Upper lobe of left lung (tissue), 6 donors: ENCODE measurements at regions not wholly inside any gene's neighbourhood (a gene's known extent, or its start where the extent isn't known, plus 50 kb on each side); places are given as distances from the start of the nearest gene placed in this dataset.

Experiments used
- ATAC-seq, 2 donors: fragments of 200-7000 bp; cut with Tn5 transposase; one replicate each; pipeline ENCODE4 v1.9.1; 2022; ENCODE audit warnings: mild to moderate bottlenecking in 2 of 2, moderate library complexity in 2 of 2; ENCODE audit not compliant: low FRiP score in 2 of 2
- DNase-seq, 2 donors: peaks; one replicate each; pipeline ENCODE4 v3.0.0-alpha.2; 2019 to 2020
- H3K27ac ChIP-seq, 4 donors: fragments of 200-600 bp; sonication (generic); one replicate each; pipeline ENCODE4 v1.5.1; 2016 to 2019
- H3K27me3 ChIP-seq, 4 donors: fragments of 200-600 bp; sonication (generic); one replicate each; pipeline ENCODE4 v1.5.1; 2017 to 2019
- H3K36me3 ChIP-seq, 4 donors: fragments of 200-600 bp; sonication (generic); one replicate each; pipeline ENCODE4 v1.5.1; 2016 to 2019
- H3K4me1 ChIP-seq, 4 donors: fragments of 200-600 bp; sonication (generic); one replicate each; pipeline ENCODE4 v1.5.1; 2018 to 2019
- H3K4me3 ChIP-seq, 4 donors: fragments of 200-600 bp; sonication (generic); one replicate each; pipeline ENCODE4 v1.5.1; 2017 to 2019; ENCODE audit warnings: mild to moderate bottlenecking in 2 of 4, moderate library complexity in 1 of 4
- H3K9me3 ChIP-seq, 4 donors: fragments of 200-600 bp; sonication (generic); one replicate each; pipeline ENCODE4 v1.5.1; 2018 to 2019
- CTCF ChIP-seq, 6 experiments: fragments of 450-650 bp in 4 of 6; fragments of 200-600 bp in 2 of 6; sonication (generic) in 2 of 6; IDR thresholded peaks; one replicate each; pipeline ENCODE4 v1.5.1; 2016 to 2019; ENCODE audit warnings: antibody characterized with exemption in 6 of 6
- EP300 ChIP-seq, 4 donors: sonication (generic); formaldehyde crosslinking; IDR thresholded peaks; one replicate each; pipeline ENCODE4 v1.5.1; 2017; ENCODE audit warnings: antibody characterized with exemption in 4 of 4, control low read depth in 2 of 4
- POLR2A ChIP-seq, 4 donors: fragments of 450-650 bp; IDR thresholded peaks; one replicate each; pipeline ENCODE4 v1.5.1; 2016 to 2017; ENCODE audit warnings: antibody characterized with exemption in 4 of 4, mild to moderate bottlenecking in 2 of 4
- POLR2AphosphoS5 ChIP-seq, 2 donors: sonication (generic); formaldehyde crosslinking; IDR thresholded peaks; one replicate each; pipeline ENCODE4 v1.5.1; 2017; ENCODE audit warnings: antibody characterized with exemption in 2 of 2
- WGBS, 2 donors: methylation state at CpG; one replicate each; pipeline ENCODE4 v1.1.5; 2017 to 2018; 5-methylcytosine and 5-hydroxymethylcytosine counted together
- donor health status: DM: no; HTN: no; CAD: no; lungs with moderate emphysema.
- donor health status: DM: no; HTN: yes; CAD: no; lungs with severe emphysema.

DNA sequence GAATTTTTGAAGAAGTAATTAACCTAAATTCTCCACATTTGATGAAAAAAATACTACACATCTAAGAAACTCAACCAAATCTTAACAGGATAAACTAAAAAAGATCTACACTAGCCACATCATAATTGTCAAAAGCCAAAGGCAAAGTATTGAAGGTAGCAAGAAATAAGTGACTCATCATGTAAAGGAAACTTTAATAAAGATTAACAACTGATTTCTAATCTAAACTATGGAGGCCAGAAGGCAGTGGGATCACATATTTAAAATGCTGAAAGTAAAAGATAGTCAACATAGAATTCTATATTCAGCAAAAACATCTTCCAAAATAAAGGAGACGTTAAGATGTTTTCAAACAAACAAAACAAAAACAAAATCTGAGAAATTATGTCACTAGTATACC lies 2002.9 kb downstream of the MAT2B start:
- no peak overlapping the region for H3K27ac ChIP-seq
- no peaks in the 10 kb centered on the region for H3K27me3 ChIP-seq
- H3K4me3 ChIP-seq = no peak overlapping the region
- no peak for DNase-seq
- no peak for TF ChIP-seq POLR2A (IDR thresholded peaks at IDR 0.05)
- TF ChIP-seq EP300 (IDR thresholded peaks at IDR 0.05) = no peak
- no peaks in the 10 kb centered on the region for H3K36me3 ChIP-seq
- H3K4me1 ChIP-seq = no peaks in the 10 kb centered on the region
- 92 to 94% methylated on average over 1 of the region's 1 CpG for WGBS, 2 donors
- no peak for ATAC-seq
- peaks cover 0 to 6% (median 2%) of the 10 kb centered on the region in 4 donors for H3K9me3 ChIP-seq

DNA sequence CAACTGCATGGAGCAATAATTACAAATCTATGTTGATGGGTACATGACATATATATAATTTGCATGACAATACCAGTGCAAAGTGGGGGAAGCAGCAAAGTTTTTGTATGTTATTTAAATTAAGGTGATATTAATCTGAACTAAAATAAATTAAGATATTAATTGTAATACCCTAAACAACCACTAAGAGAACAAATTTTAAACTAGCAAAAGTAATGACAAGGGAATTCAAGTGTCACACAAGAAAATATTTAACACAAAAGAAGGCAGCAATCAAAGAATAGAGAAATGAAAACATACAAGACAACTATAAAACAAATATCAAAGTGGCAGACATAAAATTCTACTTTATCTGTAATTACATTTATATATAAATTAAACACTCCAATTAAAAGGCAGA lies 2003.4 kb downstream of the MAT2B start:
- Histone ChIP-seq H3K27me3 (no peaks in the 10 kb centered on the region), H3K4me1 (no peaks in the 10 kb centered on the region), H3K36me3 (no peaks in the 10 kb centered on the region), H3K4me3 (no peak overlapping the region), H3K27ac (no peak overlapping the region), H3K9me3 (peaks cover 0 to 6% (median 2%) of the 10 kb centered on the region in 4 donors)
- no peak for DNase-seq
- ATAC-seq = no peak
- TF ChIP-seq CTCF (IDR thresholded peaks at IDR 0.05) = no peak
- no peak for TF ChIP-seq POLR2A (IDR thresholded peaks at IDR 0.05)
- TF ChIP-seq EP300 (IDR thresholded peaks at IDR 0.05) = no peak
- TF ChIP-seq POLR2AphosphoS5 (IDR thresholded peaks at IDR 0.05) = no peak

DNA sequence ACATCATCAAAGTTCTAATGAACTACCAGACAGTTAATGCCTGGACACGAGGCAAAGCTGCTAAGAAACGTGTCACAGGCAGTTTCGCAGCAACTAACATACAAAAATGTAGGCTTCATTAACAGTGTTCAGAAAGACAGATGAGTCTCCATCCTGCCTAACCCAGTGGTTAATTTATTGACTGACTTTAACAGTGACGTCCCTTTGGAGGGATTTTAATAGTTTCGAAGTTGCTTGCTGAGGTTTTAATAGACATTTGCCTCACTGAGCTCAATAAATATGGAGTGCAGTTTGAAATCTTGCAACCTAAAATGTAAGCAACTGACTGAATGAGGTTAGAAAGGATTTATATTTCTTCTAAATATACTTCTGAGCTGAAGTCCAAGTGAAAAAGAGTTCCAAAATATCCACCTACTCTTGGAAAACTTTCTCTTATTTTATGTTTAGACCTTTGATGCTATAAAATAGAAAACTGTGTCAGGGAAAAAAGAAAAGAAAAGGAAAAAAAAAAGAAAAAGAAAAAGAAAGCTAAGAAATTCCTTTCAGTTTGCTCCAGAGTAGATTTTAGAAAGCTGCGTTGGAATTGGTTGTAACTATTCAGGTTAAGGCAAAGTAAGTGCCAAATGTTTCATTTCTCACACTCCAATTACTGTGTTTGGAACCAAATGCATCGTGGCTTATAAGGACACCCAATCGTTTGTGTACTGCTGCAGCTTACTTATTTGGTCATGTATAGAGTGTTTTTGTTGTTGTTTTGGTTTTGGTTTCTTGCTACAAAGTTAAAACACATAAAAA lies 2016.6 kb downstream of the MAT2B start:
- 65% methylated on average over 8 of the region's 8 CpGs for whole genome bisulfite sequencing, 2 donors
- TF ChIP-seq CTCF (IDR thresholded peaks at IDR 0.05) (no peak), POLR2A (IDR thresholded peaks at IDR 0.05) (no peak)
- Histone ChIP-seq H3K27me3 (no peaks in the 10 kb centered on the region), H3K4me3 (no peak overlapping the region), H3K36me3 (no peaks in the 10 kb centered on the region), H3K9me3 (no peaks in the 10 kb centered on the region), H3K27ac (no peak overlapping the region), H3K4me1 (no peaks in the 10 kb centered on the region)
- DNase-seq = no peak
- ATAC-seq = no peak

DNA sequence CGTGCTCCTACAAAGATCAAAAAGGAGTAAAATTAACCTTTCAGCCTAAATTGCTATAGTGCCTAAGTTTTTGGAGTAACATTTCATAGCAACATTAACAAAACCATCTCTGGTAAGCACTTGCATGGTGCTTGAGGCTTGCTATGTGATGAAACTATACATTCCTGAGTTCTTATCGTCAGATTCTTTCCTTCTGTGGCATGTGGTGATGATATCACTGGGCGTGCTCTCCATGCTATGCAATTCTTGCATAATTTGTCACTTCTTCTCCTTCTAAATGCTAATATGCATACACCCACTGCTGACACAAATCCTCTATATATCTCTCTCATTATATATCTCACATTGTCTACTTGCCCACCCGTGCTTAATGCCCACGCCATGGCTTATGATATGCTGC lies 2019.9 kb downstream of the MAT2B start:
- Histone ChIP-seq H3K36me3 (no peaks in the 10 kb centered on the region), H3K4me3 (no peak overlapping the region), H3K27ac (no peak overlapping the region), H3K4me1 (no peaks in the 10 kb centered on the region), H3K9me3 (peaks cover 0 to 8% (median 3%) of the 10 kb centered on the region in 4 donors), H3K27me3 (no peaks in the 10 kb centered on the region)
- no peak for DNase-seq
- no peak for ATAC-seq
- TF ChIP-seq POLR2AphosphoS5 (IDR thresholded peaks at IDR 0.05) (no peak), CTCF (IDR thresholded peaks at IDR 0.05) (no peak), EP300 (IDR thresholded peaks at IDR 0.05) (no peak), POLR2A (IDR thresholded peaks at IDR 0.05) (no peak)
- 65 to 67% methylated on average over 5 of the region's 5 CpGs for WGBS, 2 donors

DNA sequence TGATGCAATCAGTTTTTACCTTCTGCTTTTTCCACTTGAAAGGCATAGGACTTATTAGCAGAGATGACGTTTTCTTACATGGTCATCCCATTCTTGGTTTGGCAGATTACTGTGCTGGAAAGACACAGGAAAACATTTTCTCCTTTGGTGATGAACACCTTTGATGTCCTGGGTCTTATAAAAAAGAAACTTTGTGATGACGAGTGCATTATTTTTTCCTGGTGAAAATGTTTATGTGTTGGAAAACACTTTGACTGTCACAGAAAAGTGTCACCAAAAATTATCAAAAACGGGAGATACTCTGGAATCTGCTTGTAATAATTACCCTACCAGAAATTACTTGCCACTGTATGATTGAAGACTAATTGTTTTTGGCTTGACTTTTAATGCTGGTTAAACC lies 2020.9 kb downstream of the MAT2B start:
- Histone ChIP-seq H3K27ac (no peak overlapping the region), H3K4me1 (no peaks in the 10 kb centered on the region), H3K4me3 (no peak overlapping the region), H3K27me3 (no peaks in the 10 kb centered on the region), H3K9me3 (peaks cover 0 to 8% (median 3%) of the 10 kb centered on the region in 4 donors), H3K36me3 (no peaks in the 10 kb centered on the region)
- WGBS, 2 donors = 80 to 82% methylated on average over 3 of the region's 3 CpGs
- ATAC-seq (no peak), DNase-seq (no peak)
- TF ChIP-seq POLR2AphosphoS5 (IDR thresholded peaks at IDR 0.05) (no peak), POLR2A (IDR thresholded peaks at IDR 0.05) (no peak), CTCF (IDR thresholded peaks at IDR 0.05) (no peak)
